ENCODE measurements at regions not wholly inside any gene's neighbourhood (a gene's known extent, or its start where the extent isn't known, plus 50 kb on each side); places are given as distances from the start of the nearest gene placed in this dataset.

GRCh38 chr6:14524319-14524718 is 406.7 kb downstream of the CD83 start:
- TF ChIP-seq MED13 (CRISPR knock-in tag; IDR thresholded peaks at IDR 0.05) (no peak), FOXA1 (IDR thresholded peaks at IDR 0.05) (no peak), FOXA1 (CRISPR knock-in tag; IDR thresholded peaks at IDR 0.05) (no peak)

Data from HepG2 (cell line).